IMR-90 (cell line): ENCODE measurements at regions not wholly inside any gene's neighbourhood (a gene's known extent, or its start where the extent isn't known, plus 50 kb on each side); places are given as distances from the start of the nearest gene placed in this dataset.

Source experiments
- ATAC-seq: fragments of 200-7000 bp; cut with Tn5 transposase; 2 replicates; pipeline ENCODE4 v1.9.1; 2020; ENCODE audit warnings: low read depth, mild to moderate bottlenecking, moderate library complexity
- BruUV-seq: library from RNA; stranded (reverse); fragments of 400-500 nt; replicated peaks from 2 replicates; lab custom pipeline; 2021; lab: Mats Ljungman, UMichigan
- CTCF ChIA-PET: fragments of 300-600 bp; formaldehyde crosslinking; extraction: SDS; loops from one replicate; lab custom pipeline; 2021; ENCODE audit warnings: antibody characterized with exemption; lab: Yijun Ruan, JAX
- POLR2A ChIA-PET: fragments of 300-600 bp; sonication (Branson Sonifier 250); formaldehyde crosslinking; loops from one replicate; lab custom pipeline; 2022; ENCODE audit warnings: antibody characterized with exemption; ENCODE audit not compliant: unreplicated experiment; lab: Charles Lee
- DNase-seq: peaks from one replicate; pipeline ENCODE4 v3.0.0; 2013
- H2AFZ ChIP-seq: replicated peaks from 2 replicates; pipeline ENCODE3; 2013; ENCODE audit warnings: low read length, mild to moderate bottlenecking; ENCODE audit not compliant: poor library complexity
- H2AK5ac ChIP-seq: 2 replicates; pipeline ENCODE4 v1.6.1; 2013; ENCODE audit warnings: low read depth, low read length, inconsistent platforms
- H2AK9ac ChIP-seq: replicated peaks from 2 replicates; pipeline ENCODE3; 2013; ENCODE audit warnings: mild to moderate bottlenecking, low read depth, low read length, moderate library complexity; ENCODE audit not compliant: poor library complexity
- H2BK120ac ChIP-seq: 2 replicates; pipeline ENCODE4 v1.6.1; 2013; ENCODE audit warnings: low read depth, low read length, inconsistent platforms
- H2BK15ac ChIP-seq: 3 replicates; pipeline ENCODE4 v1.6.1; 2013; ENCODE audit warnings: low read depth, low read length, inconsistent platforms
- H2BK20ac ChIP-seq: 2 replicates; pipeline ENCODE4 v1.6.1; 2013; ENCODE audit warnings: low read depth, mild to moderate bottlenecking, inconsistent platforms, low read length, moderate library complexity
- H2BK5ac ChIP-seq: 2 replicates; pipeline ENCODE4 v1.6.1; 2013; ENCODE audit warnings: mild to moderate bottlenecking, low read depth, low read length, inconsistent platforms; ENCODE audit not compliant: poor library complexity, severe bottlenecking
- H3K14ac ChIP-seq: replicated peaks from 2 replicates; pipeline ENCODE4 v1.6.1; 2013; ENCODE audit warnings: low read depth, low read length, inconsistent platforms
- H3K18ac ChIP-seq: 2 replicates; pipeline ENCODE4 v1.6.1; 2013; ENCODE audit warnings: low read depth, low read length, control low read depth
- H3K23ac ChIP-seq: 2 replicates; pipeline ENCODE4 v1.6.1; 2013; ENCODE audit warnings: low read depth, low read length, inconsistent platforms
- H3K27ac ChIP-seq: 2 replicates; pipeline ENCODE4 v1.5.1; 2013; ENCODE audit warnings: mild to moderate bottlenecking, control low read depth, low read length; ENCODE audit not compliant: insufficient read depth
- H3K27me3 ChIP-seq: 2 replicates; pipeline ENCODE4 v1.6.1; 2013; ENCODE audit warnings: low read length; ENCODE audit not compliant: control insufficient read depth, insufficient read depth
- H3K36me3 ChIP-seq: 2 replicates; pipeline ENCODE4 v1.6.1; 2013; ENCODE audit warnings: low read length, mixed read lengths; ENCODE audit not compliant: control insufficient read depth, insufficient read depth
- H3K4ac ChIP-seq: 2 replicates; pipeline ENCODE4 v1.6.1; 2013; ENCODE audit warnings: low read depth, low read length, inconsistent platforms
- H3K4me1 ChIP-seq: 2 replicates; pipeline ENCODE4 v1.6.1; 2013; ENCODE audit warnings: low read length, mixed read lengths; ENCODE audit not compliant: control insufficient read depth, insufficient read depth
- H3K4me2 ChIP-seq: 2 replicates; pipeline ENCODE4 v1.6.1; 2013; ENCODE audit warnings: low read depth, mild to moderate bottlenecking, control low read depth, low read length, moderate library complexity
- H3K4me3 ChIP-seq: 2 replicates; pipeline ENCODE4 v1.5.1; 2013; ENCODE audit warnings: low read depth, mild to moderate bottlenecking, control low read depth, low read length, moderate library complexity; ENCODE audit not compliant: insufficient read depth
- H3K56ac ChIP-seq: 2 replicates; pipeline ENCODE4 v1.6.1; 2013; ENCODE audit warnings: low read length, inconsistent platforms; ENCODE audit not compliant: insufficient read depth; ENCODE audit errors: extremely low read depth
- H3K79me1 ChIP-seq, 2 experiments: 2 replicates each; pipeline ENCODE4 v1.6.1; 2013; ENCODE audit warnings: low read length in 2 of 2, inconsistent platforms in 1 of 2, low read depth in 1 of 2
- H3K9ac ChIP-seq: 2 replicates; pipeline ENCODE4 v1.6.1; 2013; ENCODE audit warnings: low read depth, low read length, control low read depth
- H3K9me1 ChIP-seq: 2 replicates; pipeline ENCODE4 v1.6.1; 2013; ENCODE audit warnings: low read length, inconsistent platforms; ENCODE audit not compliant: insufficient read depth
- H3K9me3 ChIP-seq: 2 replicates; pipeline ENCODE4 v1.6.1; 2013; ENCODE audit warnings: low read length; ENCODE audit not compliant: control insufficient read depth, insufficient read depth
- H4K20me1 ChIP-seq: 2 replicates; pipeline ENCODE4 v1.6.1; 2013; ENCODE audit warnings: low read length, inconsistent platforms; ENCODE audit not compliant: insufficient read depth
- H4K5ac ChIP-seq: 2 replicates; pipeline ENCODE4 v1.6.1; 2013; ENCODE audit warnings: mild to moderate bottlenecking, low read depth, low read length, control low read depth
- H4K8ac ChIP-seq, 2 experiments: 2 replicates each; pipeline ENCODE4 v1.6.1; 2013; ENCODE audit warnings: low read depth in 2 of 2, low read length in 2 of 2, control low read depth in 1 of 2, inconsistent platforms in 1 of 2
- H4K91ac ChIP-seq: 2 replicates; pipeline ENCODE4 v1.6.1; 2013; ENCODE audit warnings: low read depth, low read length, inconsistent platforms; ENCODE audit not compliant: insufficient read depth
- BHLHE40 ChIP-seq: fragments of 150-350 bp; IDR thresholded peaks from 2 replicates; pipeline ENCODE4 v1.6.1; 2016; ENCODE audit warnings: mild to moderate bottlenecking, low read depth, low read length
- CHD1 ChIP-seq: IDR thresholded peaks from 2 replicates; pipeline ENCODE4 v1.6.1; 2012; ENCODE audit warnings: low read depth, low read length, improper control_type of control experiment
- FOS ChIP-seq: fragments of 150-350 bp; IDR thresholded peaks from 2 replicates; pipeline ENCODE4 v1.6.1; 2016; ENCODE audit warnings: low read depth, low read length
- MAFK ChIP-seq: IDR thresholded peaks from 2 replicates; pipeline ENCODE4 v1.6.1; 2012; ENCODE audit warnings: low read depth, low read length, improper control_type of control experiment
- MAZ ChIP-seq: IDR thresholded peaks from 2 replicates; pipeline ENCODE4 v1.6.1; 2012; ENCODE audit warnings: low read depth, mild to moderate bottlenecking, low read length, improper control_type of control experiment, moderate library complexity, borderline replicate concordance
- MXI1 ChIP-seq: IDR thresholded peaks from 2 replicates; pipeline ENCODE4 v1.6.1; 2012; ENCODE audit warnings: low read depth, mild to moderate bottlenecking, low read length, moderate library complexity, borderline replicate concordance
- NFE2L2 ChIP-seq: fragments of 150-350 bp; IDR thresholded peaks from 2 replicates; pipeline ENCODE4 v1.6.1; 2016; ENCODE audit warnings: low read depth, mild to moderate bottlenecking, low read length
- POLR2A ChIP-seq: IDR thresholded peaks from 2 replicates; pipeline ENCODE4 v1.6.1; 2012; ENCODE audit warnings: mild to moderate bottlenecking, low read depth, low read length
- RAD21 ChIP-seq: IDR thresholded peaks from 2 replicates; pipeline ENCODE4 v1.6.1; 2012; ENCODE audit warnings: low read length, improper control_type of control experiment
- RCOR1 ChIP-seq: IDR thresholded peaks from 2 replicates; pipeline ENCODE4 v1.6.1; 2012; ENCODE audit warnings: mild to moderate bottlenecking, low read length, improper control_type of control experiment; ENCODE audit not compliant: insufficient replicate concordance
- RFX5 ChIP-seq: IDR thresholded peaks from 2 replicates; pipeline ENCODE4 v1.8.0; 2012; ENCODE audit warnings: low read depth, mild to moderate bottlenecking, low read length, moderate library complexity
- SMC3 ChIP-seq: fragments of 150-350 bp; IDR thresholded peaks from 2 replicates; pipeline ENCODE4 v1.6.1; 2016; ENCODE audit warnings: low read depth, mild to moderate bottlenecking, antibody characterized with exemption, low read length, moderate library complexity
- USF2 ChIP-seq: fragments of 150-350 bp; IDR thresholded peaks from 2 replicates; pipeline ENCODE4 v1.6.1; 2017; ENCODE audit warnings: mild to moderate bottlenecking, antibody characterized with exemption, low read length, low read depth
- dilution Hi-C: fragments of 300-500 bp; cut with HindIII; formaldehyde crosslinking; loops from one replicate; pipeline ENCODE4 v1.14.3; 2018; ENCODE audit warnings: low sequenced_read_pairs; ENCODE audit not compliant: unreplicated experiment
- in situ Hi-C: fragments of 300-500 bp; cut with MboI; formaldehyde crosslinking; loops from 3 replicates; pipeline ENCODE4 v1.14.3; 2019; ENCODE audit warnings: low sequenced_read_pairs, inconsistent platforms, mixed read lengths
- intact Hi-C: fragments of 100-400 bp; cut with micrococcal nuclease; formaldehyde crosslinking; loops from 2 replicates; pipeline ENCODE4 v1.10.0; 2022
- TF ChIP-seq, protein P1 (sequence below): fragments of 150-350 bp; IDR thresholded peaks from 2 replicates; pipeline ENCODE4 v1.6.1; 2016; ENCODE audit warnings: low read depth, mild to moderate bottlenecking, low read length, moderate library complexity, borderline replicate concordance

DNA sequence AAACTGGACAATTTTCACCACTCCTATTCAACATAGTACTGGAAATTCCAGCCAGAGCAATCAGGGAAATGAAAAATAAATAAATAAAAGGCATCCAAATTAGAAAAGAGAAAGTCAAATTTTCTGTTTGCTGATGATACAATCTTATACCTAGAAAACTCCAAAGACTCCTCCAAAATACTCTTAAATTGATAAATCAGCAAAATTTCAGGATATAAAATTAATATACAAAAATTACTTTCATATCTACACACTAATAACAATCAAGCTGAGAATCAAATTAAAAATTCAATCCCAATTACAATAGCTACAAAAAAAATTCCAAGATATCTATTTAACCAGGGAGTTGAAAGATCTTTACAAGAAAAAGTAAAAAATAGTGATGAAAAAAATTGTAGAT is 651.9 kb downstream of the DTWD2 start:
- Histone ChIP-seq H3K4me3 (no peak overlapping the region), H3K27ac (no peak overlapping the region), H2AK9ac (no peak overlapping the region), H3K4me1 (no peaks in the 10 kb centered on the region), H3K4me2 (no peak overlapping the region), H4K5ac (no peak overlapping the region), H3K9me1 (no peaks in the 10 kb centered on the region), H3K9me3 (peaks cover 11% of the 10 kb centered on the region), H2BK5ac (no peak overlapping the region), H2BK120ac (no peak overlapping the region), H4K91ac (no peak overlapping the region), H4K20me1 (no peaks in the 10 kb centered on the region), H3K14ac (no peak overlapping the region), H4K8ac (no peak overlapping the region), H3K56ac (no peak overlapping the region), H3K79me1 (no peaks in the 10 kb centered on the region), H2AK5ac (no peak overlapping the region), H3K36me3 (no peaks in the 10 kb centered on the region), H3K27me3 (no peaks in the 10 kb centered on the region), H2AFZ (no peak overlapping the region), H3K4ac (no peak overlapping the region), H2BK15ac (no peak overlapping the region), H2BK20ac (no peak overlapping the region), H3K9ac (no peak overlapping the region), H3K18ac (no peak overlapping the region), H3K23ac (no peak overlapping the region)
- DNase-seq: no peak
- ChIA-PET POLR2A (no interaction called here), CTCF (no interaction called here)
- in situ Hi-C loops (no loop called here), dilution Hi-C loops (no loop called here), intact Hi-C loops (no loop called here)
- no peak for ATAC-seq
- no peak for TF ChIP-seq RAD21
- TF ChIP-seq BHLHE40: no peak
- TF ChIP-seq SMC3: no peak
- no peak for TF ChIP-seq CHD1
- TF ChIP-seq FOS: no peak
- no peak for TF ChIP-seq NFE2L2
- no peak for TF ChIP-seq MXI1
- TF ChIP-seq RCOR1: no peak
- no peak for TF ChIP-seq RFX5
- TF ChIP-seq, protein P1, sequence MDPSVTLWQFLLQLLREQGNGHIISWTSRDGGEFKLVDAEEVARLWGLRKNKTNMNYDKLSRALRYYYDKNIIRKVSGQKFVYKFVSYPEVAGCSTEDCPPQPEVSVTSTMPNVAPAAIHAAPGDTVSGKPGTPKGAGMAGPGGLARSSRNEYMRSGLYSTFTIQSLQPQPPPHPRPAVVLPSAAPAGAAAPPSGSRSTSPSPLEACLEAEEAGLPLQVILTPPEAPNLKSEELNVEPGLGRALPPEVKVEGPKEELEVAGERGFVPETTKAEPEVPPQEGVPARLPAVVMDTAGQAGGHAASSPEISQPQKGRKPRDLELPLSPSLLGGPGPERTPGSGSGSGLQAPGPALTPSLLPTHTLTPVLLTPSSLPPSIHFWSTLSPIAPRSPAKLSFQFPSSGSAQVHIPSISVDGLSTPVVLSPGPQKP: no peak
- no peak for TF ChIP-seq POLR2A
- no peak for TF ChIP-seq USF2
- no peak for TF ChIP-seq MAZ
- no peak for TF ChIP-seq MAFK
- BruUV-seq: no TSS peak
